CD8-positive, alpha-beta memory T cell (primary cell): ENCODE measurements at regions not wholly inside any gene's neighbourhood (a gene's known extent, or its start where the extent isn't known, plus 50 kb on each side); places are given as distances from the start of the nearest gene placed in this dataset.

Experiments
- CTCF ChIA-PET: fragments of 350-600 bp; sonication (Branson Sonifier 250); formaldehyde crosslinking; loops from one replicate; lab custom pipeline; 2021; ENCODE audit warnings: antibody characterized with exemption; lab: Charles Lee
- POLR2A ChIA-PET: fragments of 350-600 bp; sonication (Branson Sonifier 250); formaldehyde crosslinking; loops from one replicate; lab custom pipeline; 2021; ENCODE audit warnings: antibody characterized with exemption; lab: Charles Lee
- DNase-seq, 5 donors: peaks; one replicate each; pipeline versions ENCODE4 v3.0.0 to v3.0.0-alpha.2; 2020 to 2022; ENCODE audit warnings: mixed read lengths in 1 of 5
- H3K27ac ChIP-seq: one replicate; pipeline ENCODE4 v1.7.0; 2013; ENCODE audit warnings: low read depth, mild to moderate bottlenecking, low read length, moderate library complexity
- H3K27me3 ChIP-seq: 2 replicates; pipeline ENCODE4 v1.7.0; 2013; ENCODE audit warnings: low read length, mild to moderate bottlenecking; ENCODE audit not compliant: insufficient read depth, poor library complexity, severe bottlenecking
- H3K36me3 ChIP-seq: 2 replicates; pipeline ENCODE4 v1.7.0; 2013; ENCODE audit warnings: mild to moderate bottlenecking, low read length, moderate library complexity; ENCODE audit not compliant: insufficient read depth
- H3K4me1 ChIP-seq: 2 replicates; pipeline ENCODE4 v1.7.0; 2013; ENCODE audit warnings: mild to moderate bottlenecking, low read length, moderate library complexity; ENCODE audit not compliant: insufficient read depth
- H3K4me3 ChIP-seq: 2 replicates; pipeline ENCODE4 v1.7.0; 2013; ENCODE audit warnings: mild to moderate bottlenecking, low read length
- H3K9me3 ChIP-seq: 2 replicates; pipeline ENCODE4 v1.7.0; 2013; ENCODE audit warnings: mild to moderate bottlenecking, low read length
- H3K27ac Mint-ChIP-seq, 8 donors: one replicate each; pipeline ENCODE4 v1.8.0; 2020 to 2021; ENCODE audit warnings: mixed read lengths in 8 of 8, mild to moderate bottlenecking in 6 of 8, inconsistent platforms in 3 of 8, moderate library complexity in 3 of 8
- H3K27me3 Mint-ChIP-seq, 2 donors: one replicate each; pipeline ENCODE4 v1.8.0; 2020 to 2021; ENCODE audit warnings: mixed read lengths in 2 of 2, mild to moderate bottlenecking in 1 of 2, moderate library complexity in 1 of 2
- H3K36me3 Mint-ChIP-seq, 3 donors: one replicate each; pipeline ENCODE4 v1.8.0; 2020 to 2021; ENCODE audit warnings: mixed read lengths in 3 of 3, inconsistent platforms in 1 of 3, mild to moderate bottlenecking in 1 of 3
- H3K4me1 Mint-ChIP-seq, 3 donors: one replicate each; pipeline ENCODE4 v1.8.0; 2020 to 2021; ENCODE audit warnings: mixed read lengths in 3 of 3, inconsistent platforms in 1 of 3, mild to moderate bottlenecking in 1 of 3
- H3K4me3 Mint-ChIP-seq, 7 donors: one replicate each; pipeline ENCODE4 v1.8.0; 2020 to 2021; ENCODE audit warnings: mixed read lengths in 7 of 7, mild to moderate bottlenecking in 6 of 7, moderate library complexity in 4 of 7, inconsistent platforms in 2 of 7
- H3K9me3 Mint-ChIP-seq, 5 donors: one replicate each; pipeline ENCODE4 v1.8.0; 2020 to 2022; ENCODE audit warnings: mixed read lengths in 5 of 5, mild to moderate bottlenecking in 3 of 5, moderate library complexity in 2 of 5, inconsistent platforms in 1 of 5

DNA sequence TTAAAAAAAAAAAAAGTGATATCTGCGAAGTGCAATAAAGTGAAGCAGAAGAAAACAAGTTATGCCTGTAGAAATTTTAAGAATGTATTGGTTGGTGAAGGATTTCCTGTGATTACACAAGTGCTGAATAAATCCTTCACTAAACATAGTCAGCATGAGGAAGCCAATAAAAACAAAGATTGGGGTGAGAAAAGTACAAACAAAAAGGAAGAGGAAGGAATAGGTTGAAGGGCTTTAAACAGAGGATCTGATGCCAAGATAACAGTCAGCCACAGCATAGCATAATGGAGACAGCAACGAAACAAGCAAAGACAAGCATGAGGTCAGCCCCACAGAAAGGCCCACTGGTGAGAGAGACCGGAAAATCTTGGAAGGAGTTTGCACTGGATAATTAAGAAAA is 372.2 kb downstream of the ADAM29 start:
- H3K36me3 ChIP-seq = no peaks in the 10 kb centered on the region
- no peaks in the 10 kb centered on the region for H3K27me3 ChIP-seq
- no peak overlapping the region for H3K27ac ChIP-seq
- peaks cover 0 to 24% (median 9%) of the 10 kb centered on the region in 5 donors for H3K9me3 Mint-ChIP-seq
- no peak for DNase-seq
- no peaks in the 10 kb centered on the region for H3K27me3 Mint-ChIP-seq
- no peak overlapping the region for H3K27ac Mint-ChIP-seq
- H3K4me3 Mint-ChIP-seq = no peak overlapping the region
- no peaks in the 10 kb centered on the region for H3K36me3 Mint-ChIP-seq
- POLR2A ChIA-PET = no interaction called here
- no peaks in the 10 kb centered on the region for H3K4me1 Mint-ChIP-seq
- H3K9me3 ChIP-seq = no peaks in the 10 kb centered on the region
- no peaks in the 10 kb centered on the region for H3K4me1 ChIP-seq
- H3K4me3 ChIP-seq = no peak overlapping the region
- CTCF ChIA-PET = no interaction called here

DNA sequence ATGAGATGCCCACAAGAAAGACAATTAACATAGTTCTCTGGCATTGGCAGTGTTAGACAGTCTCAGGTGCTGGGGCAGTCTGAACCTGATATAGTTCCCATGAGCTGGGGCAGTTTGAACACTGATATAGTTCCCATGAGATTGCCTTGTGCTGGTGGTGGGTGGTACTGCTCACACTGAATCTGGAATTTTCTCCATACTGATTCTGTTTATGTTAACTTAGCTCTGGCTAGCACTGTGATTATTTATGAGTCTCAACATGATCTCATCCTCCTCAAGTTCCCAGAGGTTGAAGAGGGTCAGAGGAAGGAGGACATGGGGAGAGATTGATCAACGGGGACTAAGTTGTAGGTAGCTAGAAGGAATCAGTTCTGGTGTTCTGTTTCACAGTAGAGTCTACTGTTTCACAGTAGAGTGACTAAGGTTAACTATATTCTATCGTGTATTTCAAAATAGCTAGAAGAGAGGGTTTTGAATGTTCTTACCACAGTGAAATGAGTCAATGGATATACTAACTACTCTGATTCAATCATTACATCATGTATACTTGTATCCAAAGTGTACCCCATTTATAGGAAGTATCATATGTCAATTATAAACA is 379.9 kb downstream of the ADAM29 start:
- Mint-ChIP-seq H3K9me3 (peaks cover 0 to 18% (median 9%) of the 10 kb centered on the region in 5 donors), H3K27me3 (no peaks in the 10 kb centered on the region), H3K4me3 (no peak overlapping the region), H3K36me3 (no peaks in the 10 kb centered on the region), H3K27ac (no peak overlapping the region), H3K4me1 (no peaks in the 10 kb centered on the region)
- Histone ChIP-seq H3K4me3 (no peak overlapping the region), H3K36me3 (no peaks in the 10 kb centered on the region), H3K27ac (no peak overlapping the region), H3K9me3 (no peaks in the 10 kb centered on the region), H3K4me1 (no peaks in the 10 kb centered on the region), H3K27me3 (no peaks in the 10 kb centered on the region)
- ChIA-PET CTCF (no interaction called here), POLR2A (no interaction called here)
- DNase-seq = no peak

DNA sequence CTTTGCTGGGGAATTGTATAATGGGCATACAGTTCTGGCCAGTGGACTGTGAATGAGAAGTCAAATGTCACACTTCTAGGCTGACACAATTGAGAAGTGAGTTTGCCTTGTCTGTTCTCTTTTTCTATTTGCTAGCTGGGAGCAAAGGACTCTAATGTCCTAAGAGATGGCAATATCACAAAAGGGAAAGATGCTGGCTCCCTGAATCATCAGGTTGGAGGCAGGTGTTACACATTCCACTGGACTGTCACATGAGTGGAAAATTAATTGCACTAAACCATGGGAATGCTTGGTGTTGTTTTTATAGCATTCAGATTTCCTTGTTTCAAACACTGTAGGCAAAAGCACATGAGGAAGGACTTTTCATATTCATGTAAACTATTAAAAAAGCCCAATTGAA is 388.3 kb downstream of the ADAM29 start:
- Histone ChIP-seq H3K27me3 (no peaks in the 10 kb centered on the region), H3K36me3 (no peaks in the 10 kb centered on the region), H3K27ac (no peak overlapping the region), H3K9me3 (no peaks in the 10 kb centered on the region), H3K4me3 (no peak overlapping the region), H3K4me1 (no peaks in the 10 kb centered on the region)
- Mint-ChIP-seq H3K4me3 (no peak overlapping the region), H3K4me1 (no peaks in the 10 kb centered on the region), H3K36me3 (no peaks in the 10 kb centered on the region), H3K27ac (no peak overlapping the region), H3K9me3 (peaks cover 0 to 10% (median 7%) of the 10 kb centered on the region in 5 donors), H3K27me3 (no peaks in the 10 kb centered on the region)
- POLR2A ChIA-PET = no interaction called here
- CTCF ChIA-PET = no interaction called here
- no peak for DNase-seq

DNA sequence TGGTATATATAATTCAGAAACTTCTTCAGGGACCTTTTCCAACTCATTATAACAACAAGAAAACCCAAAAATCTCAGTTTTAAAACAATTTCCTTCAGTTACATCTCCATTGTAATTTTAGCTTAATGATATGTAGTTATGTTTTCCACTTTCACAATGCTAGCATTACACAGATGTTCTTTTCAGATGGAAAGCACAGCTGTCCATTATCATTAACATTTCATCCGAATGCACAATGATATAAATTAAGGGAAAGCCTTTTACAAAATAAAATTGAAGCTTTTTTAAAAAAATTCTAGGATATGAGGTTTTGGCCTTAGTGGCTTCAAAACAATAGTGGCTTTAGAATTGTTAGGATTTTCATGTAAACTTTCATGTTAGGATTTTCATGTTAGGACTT is 389.2 kb downstream of the ADAM29 start:
- DNase-seq = no peak
- Mint-ChIP-seq H3K27me3 (no peaks in the 10 kb centered on the region), H3K27ac (no peak overlapping the region), H3K9me3 (peaks cover 0 to 14% (median 6%) of the 10 kb centered on the region in 5 donors), H3K4me3 (no peak overlapping the region), H3K4me1 (no peaks in the 10 kb centered on the region), H3K36me3 (no peaks in the 10 kb centered on the region)
- Histone ChIP-seq H3K4me3 (no peak overlapping the region), H3K27ac (no peak overlapping the region), H3K27me3 (no peaks in the 10 kb centered on the region), H3K4me1 (no peaks in the 10 kb centered on the region), H3K36me3 (no peaks in the 10 kb centered on the region), H3K9me3 (no peaks in the 10 kb centered on the region)
- POLR2A ChIA-PET = no interaction called here
- CTCF ChIA-PET = no interaction called here

DNA sequence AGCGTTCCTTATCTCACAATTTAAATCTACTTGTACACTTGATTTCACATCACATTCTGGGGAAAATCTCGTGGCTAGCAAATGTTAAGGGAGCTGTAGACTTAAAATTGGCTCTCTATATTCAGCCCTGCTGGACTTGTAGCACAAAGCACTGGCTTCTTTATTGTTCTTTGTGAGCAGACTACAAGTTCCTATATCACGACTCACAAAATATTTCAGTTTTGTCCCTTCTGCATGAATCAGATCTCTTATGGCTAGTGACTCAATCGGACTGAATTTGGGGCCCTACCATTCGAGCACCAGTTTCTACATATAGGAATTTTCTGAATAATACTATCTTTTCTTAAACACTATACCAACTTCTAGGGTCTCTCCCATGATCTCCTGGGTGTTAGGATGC is 390.1 kb downstream of the ADAM29 start:
- CTCF ChIA-PET = no interaction called here
- Histone ChIP-seq H3K27me3 (no peaks in the 10 kb centered on the region), H3K4me3 (no peak overlapping the region), H3K9me3 (no peaks in the 10 kb centered on the region), H3K27ac (no peak overlapping the region), H3K36me3 (no peaks in the 10 kb centered on the region), H3K4me1 (no peaks in the 10 kb centered on the region)
- POLR2A ChIA-PET = no interaction called here
- DNase-seq = no peak
- H3K4me3 Mint-ChIP-seq = no peak overlapping the region
- H3K4me1 Mint-ChIP-seq = no peaks in the 10 kb centered on the region
- no peaks in the 10 kb centered on the region for H3K27me3 Mint-ChIP-seq
- no peaks in the 10 kb centered on the region for H3K36me3 Mint-ChIP-seq
- peaks cover 0 to 15% (median 6%) of the 10 kb centered on the region in 5 donors for H3K9me3 Mint-ChIP-seq
- H3K27ac Mint-ChIP-seq = no peak overlapping the region

DNA sequence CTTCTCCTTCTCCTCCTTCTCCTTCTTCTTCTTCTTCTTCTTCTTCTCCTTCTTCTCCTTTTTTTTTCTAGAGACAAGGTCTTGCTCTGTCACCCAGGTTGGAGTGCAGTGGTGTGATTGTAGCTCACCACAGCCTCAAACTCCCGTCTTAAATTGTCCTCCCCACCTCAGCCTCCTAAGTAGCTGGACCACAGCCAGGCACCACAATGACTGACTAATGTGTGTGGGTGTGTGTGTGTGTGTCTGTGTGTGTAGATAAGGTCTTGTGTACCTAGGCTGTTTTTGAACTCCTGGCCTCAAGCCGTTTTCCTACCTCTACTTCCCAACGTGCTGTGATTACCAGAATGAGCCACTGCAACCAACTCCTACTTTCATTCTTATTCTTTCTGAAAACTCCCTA is 390.9 kb downstream of the ADAM29 start:
- CTCF ChIA-PET = no interaction called here

DNA sequence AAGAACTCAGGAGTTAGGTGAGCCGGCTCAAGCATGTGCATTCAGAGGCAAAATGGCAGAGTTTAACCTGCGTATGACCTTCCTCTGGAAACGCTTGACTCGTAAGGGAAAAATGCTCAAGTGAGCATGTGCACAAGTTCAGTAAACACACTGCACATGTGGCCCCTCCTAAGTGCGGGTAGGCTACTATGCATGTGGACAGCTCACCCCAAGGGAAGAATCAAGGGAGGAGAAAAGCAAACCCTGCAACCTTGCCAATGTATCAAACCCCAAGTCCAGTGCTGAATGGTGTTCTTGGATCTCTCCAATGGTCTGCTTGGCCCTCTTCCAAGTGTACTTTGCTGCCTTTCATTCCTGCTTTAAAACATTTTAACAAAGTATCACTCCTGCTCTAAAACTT is 407.1 kb downstream of the ADAM29 start:
- Histone ChIP-seq H3K27me3 (no peaks in the 10 kb centered on the region), H3K4me1 (no peaks in the 10 kb centered on the region), H3K4me3 (no peak overlapping the region), H3K27ac (no peak overlapping the region), H3K9me3 (no peaks in the 10 kb centered on the region), H3K36me3 (no peaks in the 10 kb centered on the region)
- Mint-ChIP-seq H3K27ac (no peak overlapping the region), H3K4me3 (no peak overlapping the region), H3K4me1 (no peaks in the 10 kb centered on the region), H3K36me3 (no peaks in the 10 kb centered on the region), H3K27me3 (peaks cover 0 to 2% of the 10 kb centered on the region in 2 donors), H3K9me3 (peaks cover 0 to 24% (median 3%) of the 10 kb centered on the region in 5 donors)
- DNase-seq = no peak
- POLR2A ChIA-PET = no interaction called here
- CTCF ChIA-PET = no interaction called here

More for the DNA sequence above, 390.9 kb downstream of the ADAM29 start:
- Histone ChIP-seq H3K9me3 (no peaks in the 10 kb centered on the region), H3K27ac (no peak overlapping the region), H3K27me3 (no peaks in the 10 kb centered on the region), H3K4me1 (no peaks in the 10 kb centered on the region), H3K36me3 (no peaks in the 10 kb centered on the region), H3K4me3 (no peak overlapping the region)
- Mint-ChIP-seq H3K4me3 (no peak overlapping the region), H3K27me3 (no peaks in the 10 kb centered on the region), H3K36me3 (no peaks in the 10 kb centered on the region), H3K9me3 (peaks cover 0 to 9% (median 6%) of the 10 kb centered on the region in 5 donors), H3K4me1 (no peaks in the 10 kb centered on the region), H3K27ac (no peak overlapping the region)
- POLR2A ChIA-PET = no interaction called here
- DNase-seq = no peak

DNA sequence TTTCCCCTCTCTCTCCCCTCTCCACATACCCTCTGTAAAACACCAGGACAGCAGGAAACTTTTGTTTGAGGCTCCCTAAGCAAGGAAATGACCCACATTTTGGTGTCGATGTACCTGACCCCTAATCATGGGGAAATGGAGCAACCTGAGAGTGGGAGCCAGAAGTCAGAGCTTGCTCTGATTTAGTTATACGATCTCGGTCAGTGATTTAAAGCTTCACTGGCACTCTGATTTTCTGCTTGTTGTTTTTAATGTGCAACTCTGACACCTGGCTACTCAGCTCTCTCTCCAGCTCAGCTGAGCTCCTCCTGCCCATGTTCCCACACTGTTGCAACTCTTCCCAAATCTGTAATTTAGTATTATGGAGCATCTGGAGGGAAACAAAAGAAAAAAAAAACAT is 408.6 kb downstream of the ADAM29 start:
- H3K36me3 Mint-ChIP-seq = no peaks in the 10 kb centered on the region
- peaks cover 0 to 28% (median 3%) of the 10 kb centered on the region in 5 donors for H3K9me3 Mint-ChIP-seq
- no peak overlapping the region for H3K4me3 Mint-ChIP-seq
- H3K27ac ChIP-seq = no peak overlapping the region
- no peaks in the 10 kb centered on the region for H3K4me1 ChIP-seq
- ChIA-PET CTCF (no interaction called here), POLR2A (no interaction called here)
- H3K9me3 ChIP-seq = no peaks in the 10 kb centered on the region
- H3K4me3 ChIP-seq = no peak overlapping the region
- H3K36me3 ChIP-seq = no peaks in the 10 kb centered on the region
- peaks cover 0 to 2% of the 10 kb centered on the region in 2 donors for H3K27me3 Mint-ChIP-seq
- no peak overlapping the region for H3K27ac Mint-ChIP-seq
- DNase-seq = no peak
- no peaks in the 10 kb centered on the region for H3K4me1 Mint-ChIP-seq
- H3K27me3 ChIP-seq = no peaks in the 10 kb centered on the region
